ENCODE measurements at regions not wholly inside any gene's neighbourhood (a gene's known extent, or its start where the extent isn't known, plus 50 kb on each side); places are given as distances from the start of the nearest gene placed in this dataset.
"Not testable (repeated sequence)": the region's sequence is repeated elsewhere in the genome, so short reads cannot be mapped to it uniquely, and the experiment has no call there.

DNA sequence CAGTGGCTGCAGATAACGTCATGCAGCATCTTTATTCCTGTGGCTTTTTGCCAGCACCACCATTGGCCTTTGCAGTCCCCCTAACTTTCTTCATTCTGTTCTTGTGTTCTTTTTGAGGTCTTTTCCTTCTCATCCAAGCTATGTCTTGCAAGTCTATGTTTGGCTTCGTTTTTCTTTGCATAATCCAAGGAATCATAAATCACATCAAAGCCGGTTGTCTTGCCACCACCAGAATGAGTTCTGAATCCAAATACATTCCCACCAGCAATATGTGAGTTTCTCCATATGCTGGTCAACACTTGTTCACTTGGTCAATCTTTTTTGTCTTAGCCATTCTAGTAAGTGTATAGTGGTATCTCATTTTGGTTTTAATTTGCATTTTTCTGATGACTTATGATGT is 70.6 kb upstream of the AK4 start:
- Histone ChIP-seq H3K9me3 (ENCODE audit: control insufficient read depth in 2 of 3, low read length in 3 of 3) (no peaks in the 10 kb centered on the region), H3K27ac (ENCODE audit: low read depth, low read length) (no peak overlapping the region), H3K36me3 (ENCODE audit: control insufficient read depth in 2 of 3, insufficient read depth in 3 of 3, low read length in 3 of 3) (no peaks in the 10 kb centered on the region), H3K27me3 (ENCODE audit: control insufficient read depth in 2 of 2, insufficient read depth in 2 of 2, low read length in 2 of 2) (no peaks in the 10 kb centered on the region), H3K4me3 (ENCODE audit: low read length) (no peak overlapping the region), H3K4me1 (ENCODE audit: control insufficient read depth in 2 of 2, insufficient read depth in 2 of 2, low read length in 2 of 2) (peaks cover 0 to 4% of the 10 kb centered on the region in 2 donors)
- H3K27me3 Mint-ChIP-seq = peaks cover 0 to 10% (median 4%) of the 10 kb centered on the region in 5 donors
- H3K36me3 Mint-ChIP-seq = no peaks in the 10 kb centered on the region
- ATAC-seq = no peak
- peak overlapping the region in 1 of 9 donors; percentile 1 for H3K27ac Mint-ChIP-seq
- CTCF ChIA-PET = interaction anchor here (0.8 to 7.1 kb wide), 3 partner anchors 13 to 252 kb away, joined by 3 to 112 read pairs (median 3); no protein-coding TSS in a partner anchor
- H3K4me3 Mint-ChIP-seq = no peak overlapping the region
- DNase-seq = no peak
- no peaks in the 10 kb centered on the region for H3K9me3 Mint-ChIP-seq
- peaks cover 0 to 25% (median 19%) of the 10 kb centered on the region in 7 donors for H3K4me1 Mint-ChIP-seq
- intact Hi-C loops (cut with micrococcal nuclease) = loop anchor here in 1 of 2 donors (5.0 to 10.0 kb wide), 2 partner anchors 333 to 610 kb away; partner anchors contain the start of gene RAVER2
- POLR2A ChIA-PET = interaction anchor here (0.7 to 1.4 kb wide), 2 partner anchors 13 to 111 kb away, joined by 3 to 6 read pairs; partner anchors contain the start of gene JAK1

DNA sequence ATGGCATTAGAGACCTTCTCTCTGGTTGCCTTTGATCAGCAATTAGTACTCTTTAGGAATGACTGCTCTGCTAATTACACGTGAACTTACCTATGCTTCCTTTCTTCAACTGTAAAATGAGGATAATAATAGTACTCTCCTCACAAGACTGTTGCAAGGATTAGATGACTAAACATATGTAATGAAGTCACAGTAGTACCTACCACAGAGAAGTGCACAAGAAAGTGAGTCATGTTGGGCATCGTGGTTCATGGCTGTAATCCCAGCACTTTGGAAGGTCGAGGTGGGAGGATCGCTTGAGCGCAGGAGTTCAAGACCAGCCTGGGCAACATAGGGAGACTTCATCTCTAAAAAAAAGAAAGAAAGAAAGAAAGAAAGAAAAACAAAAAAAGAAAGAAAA is 68.1 kb upstream of the AK4 start:
- Histone ChIP-seq H3K27me3 (ENCODE audit: control insufficient read depth in 2 of 2, insufficient read depth in 2 of 2, low read length in 2 of 2) (no peaks in the 10 kb centered on the region), H3K4me1 (ENCODE audit: control insufficient read depth in 2 of 2, insufficient read depth in 2 of 2, low read length in 2 of 2) (peaks cover 0 to 4% of the 10 kb centered on the region in 2 donors), H3K27ac (ENCODE audit: low read depth, low read length) (no peak overlapping the region), H3K36me3 (ENCODE audit: control insufficient read depth in 2 of 3, insufficient read depth in 3 of 3, low read length in 3 of 3) (no peaks in the 10 kb centered on the region), H3K9me3 (ENCODE audit: control insufficient read depth in 2 of 3, low read length in 3 of 3) (no peaks in the 10 kb centered on the region), H3K4me3 (ENCODE audit: low read length) (no peak overlapping the region)
- DNase-seq = no peak
- peaks cover 0 to 13% (median 4%) of the 10 kb centered on the region in 5 donors for H3K27me3 Mint-ChIP-seq
- peak; percentile 43 for ATAC-seq
- no peaks in the 10 kb centered on the region for H3K9me3 Mint-ChIP-seq
- intact Hi-C loops (cut with micrococcal nuclease) = loop anchor here in 1 of 2 donors (5.0 to 10.0 kb wide), 2 partner anchors 335 to 607 kb away; partner anchors contain the start of gene RAVER2
- no peak overlapping the region for H3K27ac Mint-ChIP-seq
- no peaks in the 10 kb centered on the region for H3K36me3 Mint-ChIP-seq
- no peak overlapping the region for H3K4me3 Mint-ChIP-seq
- ChIA-PET CTCF (no interaction called here), POLR2A (no interaction called here)
- peaks cover 0 to 9% (median 8%) of the 10 kb centered on the region in 7 donors for H3K4me1 Mint-ChIP-seq

DNA sequence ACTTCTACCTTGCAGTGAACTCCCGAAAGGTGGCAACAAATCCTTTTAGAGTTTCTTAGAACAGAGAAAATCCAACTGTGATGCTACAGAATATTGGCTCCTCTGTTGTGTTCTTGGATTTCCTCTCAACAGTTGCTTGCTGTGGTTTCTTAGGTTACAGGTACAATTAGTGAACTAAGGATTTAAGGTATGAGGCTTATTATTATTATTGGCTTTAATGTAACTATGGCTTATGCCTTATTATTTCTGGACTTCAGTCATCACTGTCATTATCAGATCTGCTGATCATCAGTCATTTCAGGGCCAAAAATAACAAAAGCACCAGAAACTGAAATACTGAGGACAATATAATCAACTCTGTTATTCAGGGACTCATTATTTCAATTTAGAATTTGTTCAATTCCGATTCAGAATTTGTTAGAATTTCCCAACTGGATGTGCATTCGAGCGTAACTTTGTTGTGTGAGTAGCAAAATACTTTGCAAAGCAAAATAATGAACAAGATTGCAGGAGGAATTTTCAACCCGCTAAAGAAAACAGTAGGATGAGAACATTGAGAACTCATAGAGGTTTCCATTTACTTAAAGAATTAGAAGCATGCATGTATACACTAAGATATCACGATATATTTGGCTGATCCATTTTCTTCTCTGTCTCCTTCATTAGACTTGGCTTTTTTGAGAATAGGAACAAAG is 65.5 kb upstream of the AK4 start:
- ATAC-seq (no peak), DNase-seq (no peak)
- peaks cover 0 to 8% (median 0%) of the 10 kb centered on the region in 5 donors for H3K36me3 Mint-ChIP-seq
- intact Hi-C loops (cut with micrococcal nuclease) = loop anchor here in 1 of 2 donors (1.0 kb wide), 1 partner anchor 12 kb away; no protein-coding TSS in a partner anchor
- Histone ChIP-seq H3K4me3 (ENCODE audit: low read length) (no peak overlapping the region), H3K36me3 (ENCODE audit: control insufficient read depth in 2 of 3, insufficient read depth in 3 of 3, low read length in 3 of 3) (no peaks in the 10 kb centered on the region), H3K27ac (ENCODE audit: low read depth, low read length) (no peak overlapping the region), H3K27me3 (ENCODE audit: control insufficient read depth in 2 of 2, insufficient read depth in 2 of 2, low read length in 2 of 2) (no peaks in the 10 kb centered on the region), H3K4me1 (ENCODE audit: control insufficient read depth in 2 of 2, insufficient read depth in 2 of 2, low read length in 2 of 2) (no peaks in the 10 kb centered on the region), H3K9me3 (ENCODE audit: control insufficient read depth in 2 of 3, low read length in 3 of 3) (no peaks in the 10 kb centered on the region)
- H3K9me3 Mint-ChIP-seq = peaks cover 0 to 13% (median 6%) of the 10 kb centered on the region in 11 donors
- ChIA-PET POLR2A (interaction anchor here (0.6 kb wide), 1 partner anchor 22 kb away, joined by 3 read pairs; no protein-coding TSS in a partner anchor), CTCF (interaction anchor here (0.6 kb wide), 1 partner anchor 22 kb away, joined by 3 read pairs; no protein-coding TSS in a partner anchor)
- no peak overlapping the region for H3K4me3 Mint-ChIP-seq
- H3K27me3 Mint-ChIP-seq = peaks cover 0 to 16% (median 4%) of the 10 kb centered on the region in 5 donors
- H3K27ac Mint-ChIP-seq = no peak overlapping the region
- H3K4me1 Mint-ChIP-seq = peaks cover 0 to 6% (median 0%) of the 10 kb centered on the region in 7 donors

DNA sequence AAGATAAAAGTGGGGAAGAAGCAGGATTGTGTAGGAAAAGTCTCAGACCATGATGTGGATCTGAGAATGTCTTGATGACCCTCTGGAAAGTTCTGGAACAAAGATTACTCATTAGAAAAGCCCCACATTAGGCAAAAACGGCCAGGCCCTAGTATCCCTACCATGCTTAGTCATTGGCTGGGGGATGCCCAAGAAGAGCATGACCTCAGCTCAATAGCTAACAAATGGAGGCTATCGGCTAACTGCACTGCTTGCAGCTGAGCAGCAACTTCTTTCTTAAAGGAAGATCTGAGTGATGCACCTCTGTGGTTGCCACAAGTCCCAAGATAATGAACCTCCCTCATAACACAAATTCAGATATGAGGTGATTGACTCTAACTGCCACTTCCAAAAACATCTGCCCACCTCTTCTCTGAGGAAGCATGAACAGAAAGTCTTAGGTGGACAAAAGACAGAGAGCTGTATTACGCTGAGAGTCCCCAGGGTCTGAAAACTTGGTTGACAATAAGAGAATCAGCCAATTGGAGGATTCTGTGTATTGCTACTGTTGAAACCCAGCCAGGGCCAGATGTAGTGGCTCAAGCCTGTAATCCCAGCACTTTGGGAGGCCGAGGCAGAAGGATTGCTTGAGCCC is 64.6 kb upstream of the AK4 start:
- CTCF ChIA-PET = interaction anchor here (0.6 kb wide), 1 partner anchor 23 kb away, joined by 3 read pairs; no protein-coding TSS in a partner anchor
- intact Hi-C loops (cut with micrococcal nuclease) = no loop called here

DNA sequence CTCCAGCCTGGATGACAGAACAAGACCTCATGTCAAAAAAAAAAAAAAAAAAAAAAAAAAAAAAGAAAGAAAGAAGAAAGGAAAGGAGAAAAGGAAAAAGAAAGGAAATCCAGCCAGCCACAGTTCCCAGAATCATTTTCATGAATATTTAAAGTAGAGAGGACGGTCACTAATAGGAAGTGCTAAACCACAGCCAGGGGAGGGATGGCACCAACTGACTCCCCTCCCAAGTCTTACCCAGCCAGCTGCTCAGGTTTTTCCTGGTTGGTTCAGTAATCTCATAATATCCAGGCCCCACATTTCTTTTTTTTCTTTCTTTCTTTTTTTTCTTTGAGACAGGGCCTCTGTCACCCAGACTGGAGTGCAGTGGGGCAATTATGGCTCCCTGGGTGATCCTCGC is 63.9 kb upstream of the AK4 start:
- peaks cover 0 to 12% (median 0%) of the 10 kb centered on the region in 5 donors for H3K36me3 Mint-ChIP-seq
- H3K27me3 ChIP-seq (ENCODE audit: control insufficient read depth in 2 of 2, insufficient read depth in 2 of 2, low read length in 2 of 2) = no peaks in the 10 kb centered on the region
- ATAC-seq (no peak), DNase-seq (no peak)
- H3K27ac Mint-ChIP-seq = peak overlapping the region in 1 of 9 donors; percentile 36
- H3K4me1 ChIP-seq (ENCODE audit: control insufficient read depth in 2 of 2, insufficient read depth in 2 of 2, low read length in 2 of 2) = no peaks in the 10 kb centered on the region
- no peaks in the 10 kb centered on the region for H3K36me3 ChIP-seq (ENCODE audit: control insufficient read depth in 2 of 3, insufficient read depth in 3 of 3, low read length in 3 of 3)
- H3K9me3 ChIP-seq (ENCODE audit: control insufficient read depth in 2 of 3, low read length in 3 of 3) = no peaks in the 10 kb centered on the region
- CTCF ChIA-PET = no interaction called here
- POLR2A ChIA-PET = no interaction called here
- no peak overlapping the region for H3K4me3 Mint-ChIP-seq
- H3K27me3 Mint-ChIP-seq = peaks cover 0 to 20% (median 4%) of the 10 kb centered on the region in 5 donors
- H3K9me3 Mint-ChIP-seq = peaks cover 0 to 17% (median 8%) of the 10 kb centered on the region in 11 donors
- H3K4me1 Mint-ChIP-seq = peaks cover 0 to 6% (median 0%) of the 10 kb centered on the region in 7 donors
- H3K27ac ChIP-seq (ENCODE audit: low read depth, low read length) = no peak overlapping the region
- intact Hi-C loops (cut with micrococcal nuclease) = no loop called here
- H3K4me3 ChIP-seq (ENCODE audit: low read length) = no peak overlapping the region

More for the DNA sequence above, 64.6 kb upstream of the AK4 start:
- Histone ChIP-seq H3K36me3 (ENCODE audit: control insufficient read depth in 2 of 3, insufficient read depth in 3 of 3, low read length in 3 of 3) (no peaks in the 10 kb centered on the region), H3K4me1 (ENCODE audit: control insufficient read depth in 2 of 2, insufficient read depth in 2 of 2, low read length in 2 of 2) (no peaks in the 10 kb centered on the region), H3K27me3 (ENCODE audit: control insufficient read depth in 2 of 2, insufficient read depth in 2 of 2, low read length in 2 of 2) (no peaks in the 10 kb centered on the region), H3K27ac (ENCODE audit: low read depth, low read length) (no peak overlapping the region), H3K9me3 (ENCODE audit: control insufficient read depth in 2 of 3, low read length in 3 of 3) (no peaks in the 10 kb centered on the region), H3K4me3 (ENCODE audit: low read length) (no peak overlapping the region)
- no peak for DNase-seq
- H3K9me3 Mint-ChIP-seq = peaks cover 0 to 17% (median 8%) of the 10 kb centered on the region in 11 donors
- H3K4me3 Mint-ChIP-seq = no peak overlapping the region
- POLR2A ChIA-PET = interaction anchor here (0.6 kb wide), 1 partner anchor 23 kb away, joined by 3 read pairs; no protein-coding TSS in a partner anchor
- no peak overlapping the region for H3K27ac Mint-ChIP-seq
- H3K36me3 Mint-ChIP-seq = peaks cover 0 to 12% (median 0%) of the 10 kb centered on the region in 5 donors
- peaks cover 0 to 6% (median 0%) of the 10 kb centered on the region in 7 donors for H3K4me1 Mint-ChIP-seq
- peaks cover 0 to 16% (median 4%) of the 10 kb centered on the region in 5 donors for H3K27me3 Mint-ChIP-seq
- ATAC-seq = peak; percentile 58

DNA sequence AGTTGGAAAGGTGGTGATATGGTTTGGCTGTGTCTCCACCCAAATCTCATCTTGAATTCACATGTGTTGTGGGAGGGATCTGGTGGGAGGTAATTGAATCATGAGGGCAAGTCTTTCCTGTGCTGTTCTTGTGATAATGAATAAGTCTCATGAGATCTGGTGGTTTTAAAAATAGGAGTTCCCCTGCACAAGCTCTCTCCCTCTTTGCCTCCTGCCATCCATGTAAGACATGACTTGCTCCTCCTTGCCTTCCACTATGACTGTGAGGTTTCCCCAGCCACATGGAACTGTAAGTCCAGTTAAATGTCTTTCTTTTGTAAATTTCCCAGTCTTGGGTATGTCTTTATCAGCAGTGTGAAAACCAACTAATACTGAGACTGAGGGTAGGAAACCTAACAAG is 60.5 kb upstream of the AK4 start:
- DNase-seq; intact Hi-C loops (cut with micrococcal nuclease); CTCF ChIA-PET; H3K9me3 ChIP-seq (ENCODE audit: control insufficient read depth in 2 of 3, low read length in 3 of 3); H3K4me1 ChIP-seq (ENCODE audit: control insufficient read depth in 2 of 2, insufficient read depth in 2 of 2, low read length in 2 of 2); H3K27me3 ChIP-seq (ENCODE audit: control insufficient read depth in 2 of 2, insufficient read depth in 2 of 2, low read length in 2 of 2); H3K27ac ChIP-seq (ENCODE audit: low read depth, low read length); H3K27ac Mint-ChIP-seq; H3K36me3 ChIP-seq (ENCODE audit: control insufficient read depth in 2 of 3, insufficient read depth in 3 of 3, low read length in 3 of 3); POLR2A ChIA-PET; ATAC-seq; H3K4me3 Mint-ChIP-seq; H3K4me1 Mint-ChIP-seq; H3K4me3 ChIP-seq (ENCODE audit: low read length): not testable (repeated sequence)
- peaks cover 0 to 12% (median 0%) of the 10 kb centered on the region in 5 donors for H3K36me3 Mint-ChIP-seq
- peaks cover 0 to 11% (median 4%) of the 10 kb centered on the region in 5 donors for H3K27me3 Mint-ChIP-seq
- peaks cover 0 to 17% (median 8%) of the 10 kb centered on the region in 11 donors for H3K9me3 Mint-ChIP-seq

Measured in naive thymus-derived CD4-positive, alpha-beta T cell (primary cell).